ENCODE measurements at regions not wholly inside any gene's neighbourhood (a gene's known extent, or its start where the extent isn't known, plus 50 kb on each side); places are given as distances from the start of the nearest gene placed in this dataset.

- Histone ChIP-seq H3K27ac (ENCODE audit: low read depth, low read length) (no peak overlapping the region), H2AFZ (ENCODE audit: low read length) (no peak overlapping the region), H3K79me1 (ENCODE audit: low read depth, low read length) (no peaks in the 10 kb centered on the region), H2BK20ac (ENCODE audit: low read length) (no peak overlapping the region), H3K79me2 (ENCODE audit: control insufficient read depth in 1 of 2, insufficient read depth in 2 of 2, low read length in 2 of 2) (no peaks in the 10 kb centered on the region), H3K18ac (ENCODE audit: extremely low read depth, low read length) (no peak overlapping the region), H2BK12ac (ENCODE audit: low read depth, low read length) (no peak overlapping the region), H3K4ac (replicated peaks; ENCODE audit: insufficient read length, low read depth, low read length) (no peak overlapping the region), H2BK120ac (replicated peaks; ENCODE audit: low read depth, low read length) (no peak overlapping the region), H2BK15ac (ENCODE audit: low read length) (no peak overlapping the region), H4K5ac (ENCODE audit: insufficient read length, low read depth, low read length) (no peak overlapping the region), H3K9me3 (ENCODE audit: insufficient read depth in 2 of 2, low read depth in 1 of 2, low read length in 1 of 2) (no peaks in the 10 kb centered on the region), H3K14ac (ENCODE audit: insufficient read length) (no peak overlapping the region), H3K36me3 (ENCODE audit: control insufficient read depth in 2 of 4, insufficient read depth in 4 of 4, low read length in 3 of 4) (no peaks in the 10 kb centered on the region), H4K91ac (replicated peaks; ENCODE audit: insufficient read length, low read length) (no peak overlapping the region), H3K56ac (replicated peaks; ENCODE audit: insufficient read length, low read depth, low read length) (no peak overlapping the region), H3K23ac (ENCODE audit: insufficient read length) (no peak overlapping the region), H2BK5ac (ENCODE audit: low read depth, low read length) (no peak overlapping the region), H4K8ac (ENCODE audit: extremely low read depth, insufficient read depth, low read length) (no peak overlapping the region), H3K27me3 (replicated peaks in 1 of 4; ENCODE audit: control insufficient read depth in 3 of 4, extremely low read depth in 1 of 4, insufficient read depth in 3 of 4, low read length in 3 of 4) (no peaks in the 10 kb centered on the region), H4K20me1 (replicated peaks in 1 of 2; ENCODE audit: control insufficient read depth in 1 of 2, insufficient read depth in 2 of 2, low read length in 2 of 2) (no peaks in the 10 kb centered on the region), H3K23me2 (ENCODE audit: low read depth, low read length) (no peaks in the 10 kb centered on the region), H3K4me3 (ENCODE audit: extremely low read depth in 1 of 4, insufficient read depth in 2 of 4, low read depth in 3 of 4, low read length in 4 of 4) (no peak overlapping the region; a peak in 1 of 8 replicates), H3K4me2 (ENCODE audit: insufficient read depth in 1 of 2, low read depth in 2 of 2, low read length in 2 of 2) (no peak overlapping the region), H2AK5ac (ENCODE audit: low read depth, low read length) (no peak overlapping the region), H3K9ac (replicated peaks in 1 of 4; ENCODE audit: extremely low read depth in 1 of 4, low read depth in 3 of 4, low read length in 3 of 4) (no peak overlapping the region), H3K4me1 (replicated peaks in 1 of 4; ENCODE audit: control insufficient read depth in 3 of 4, insufficient read depth in 4 of 4, low read length in 3 of 4) (0 out of 7 replicates have a peak, but pooled peaks cover 0 to 2% (median 0%) of the 10 kb centered on the region in 4 experiments)
- 86% methylated on average over 3 of the region's 3 CpGs; no CpG with 5 or more reads in 1 of the 2 experiments for WGBS, 2 experiments (ENCODE audit: extremely low coverage in 1 of 2, insufficient coverage in 1 of 2, insufficient read length in 1 of 2, insufficient replicate concordance in 2 of 2, low coverage in 1 of 2, low lambda C conversion rate in 2 of 2, missing lambda C conversion rate in 1 of 2)
- no peak for FAIRE-seq
- CTCF ChIA-PET (ENCODE audit: partially characterized antibody) = interaction anchor here (1.4 to 1.6 kb wide), 2 partner anchors 25 to 60 kb away, joined by 4 read pairs; no protein-coding TSS in a partner anchor
- POLR2A ChIA-PET (ENCODE audit: partially characterized antibody) = no interaction called here
- DNase-seq (ENCODE audit: low read depth in 1 of 2, low spot score in 2 of 2) = no peak
- TF ChIP-seq EP300 (IDR thresholded peaks at IDR 0.05; ENCODE audit: borderline replicate concordance in 1 of 2, low read depth in 2 of 2, low read length in 2 of 2) (no peak), SIN3A (conservative IDR thresholded peaks at IDR 0.05 in 1 of 2, IDR thresholded peaks at IDR 0.05 in 1 of 2; ENCODE audit: low read depth in 1 of 2, low read length in 2 of 2) (no peak), JUN (IDR thresholded peaks at IDR 0.05; ENCODE audit: low read depth, low read length) (no peak), USF2 (IDR thresholded peaks at IDR 0.05; ENCODE audit: low read length) (no peak), SRF (IDR thresholded peaks at IDR 0.05; ENCODE audit: low read depth, low read length) (no peak), ASH2L (IDR thresholded peaks at IDR 0.05; ENCODE audit: low read length) (no peak), RFX5 (IDR thresholded peaks at IDR 0.05; ENCODE audit: borderline replicate concordance, low read depth, low read length) (no peak), CHD1 (IDR thresholded peaks at IDR 0.05; ENCODE audit: low read depth, low read length) (no peak), KDM1A (IDR thresholded peaks at IDR 0.05; ENCODE audit: borderline replicate concordance, low read length) (no peak), ATF2 (IDR thresholded peaks at IDR 0.05; ENCODE audit: low read length) (no peak), MAFK (IDR thresholded peaks at IDR 0.05; ENCODE audit: low read depth, low read length) (no peak), CBX8 (IDR thresholded peaks at IDR 0.05; ENCODE audit: borderline replicate concordance, low read depth, low read length) (no peak)
Observed at GRCh38 chr13:31477961-31478360, 261.4 kb upstream of the RXFP2 start.
